ENCODE measurements at regions not wholly inside any gene's neighbourhood (a gene's known extent, or its start where the extent isn't known, plus 50 kb on each side); places are given as distances from the start of the nearest gene placed in this dataset.

- Histone ChIP-seq H3K27me3 (replicated peaks; ENCODE audit: control insufficient read depth, insufficient read depth, low read length) (no peaks in the 10 kb centered on the region; the same call in 1 of the 2 replicates), H3K4me3 (replicated peaks; ENCODE audit: low read depth, low read length) (no peak overlapping the region), H3K36me3 (ENCODE audit: control insufficient read depth, insufficient read depth, low read length) (no peaks in the 10 kb centered on the region)
- DNase-seq (ENCODE audit: extremely low read depth, insufficient read length): no peak
- no peak for TF ChIP-seq CTCF (IDR thresholded peaks at IDR 0.05; ENCODE audit: insufficient read depth, low read length, poor library complexity, severe bottlenecking)
Measured at GRCh38 chr5:5939759-5940370, 438.5 kb downstream of the MED10 start.

- Histone ChIP-seq H3K36me3 (ENCODE audit: control insufficient read depth, insufficient read depth, low read length) (no peaks in the 10 kb centered on the region), H3K4me3 (replicated peaks; ENCODE audit: low read depth, low read length) (no peak overlapping the region), H3K27me3 (replicated peaks; ENCODE audit: control insufficient read depth, insufficient read depth, low read length) (peaks cover 2% of the 10 kb centered on the region)
- TF ChIP-seq CTCF (IDR thresholded peaks at IDR 0.05; ENCODE audit: insufficient read depth, low read length, poor library complexity, severe bottlenecking): no peak
- DNase-seq (ENCODE audit: extremely low read depth, insufficient read length): no peak
Measured at GRCh38 chr5:5933651-5934050, 444.7 kb downstream of the MED10 start.

- no peaks in the 10 kb centered on the region for H3K36me3 ChIP-seq (ENCODE audit: control insufficient read depth, insufficient read depth, low read length)
- peaks cover 2% of the 10 kb centered on the region for H3K27me3 ChIP-seq (replicated peaks; ENCODE audit: control insufficient read depth, insufficient read depth, low read length)
- no peak for DNase-seq (ENCODE audit: extremely low read depth, insufficient read length)
- TF ChIP-seq CTCF (IDR thresholded peaks at IDR 0.05; ENCODE audit: insufficient read depth, low read length, poor library complexity, severe bottlenecking): no peak
- H3K4me3 ChIP-seq (replicated peaks; ENCODE audit: low read depth, low read length): no peak overlapping the region
Measured at GRCh38 chr5:5932824-5933223, 445.5 kb downstream of the MED10 start.

GRCh38 chr5:5930561-5930960 lies 447.8 kb downstream of the MED10 start:
- Histone ChIP-seq H3K36me3 (ENCODE audit: control insufficient read depth, insufficient read depth, low read length) (no peaks in the 10 kb centered on the region), H3K27me3 (replicated peaks; ENCODE audit: control insufficient read depth, insufficient read depth, low read length) (peaks cover 2% of the 10 kb centered on the region; the same call in 1 of the 2 replicates), H3K4me3 (replicated peaks; ENCODE audit: low read depth, low read length) (no peak overlapping the region)
- no peak for DNase-seq (ENCODE audit: extremely low read depth, insufficient read length)
- no peak for TF ChIP-seq CTCF (IDR thresholded peaks at IDR 0.05; ENCODE audit: insufficient read depth, low read length, poor library complexity, severe bottlenecking)

- H3K4me3 ChIP-seq (replicated peaks; ENCODE audit: low read depth, low read length): no peak overlapping the region
Measured at GRCh38 chr5:5929291-5930020, 448.9 kb downstream of the MED10 start.

More at GRCh38 chr5:5929291-5930020, 448.9 kb downstream of the MED10 start:
- no peak for DNase-seq (ENCODE audit: extremely low read depth, insufficient read length)
- H3K36me3 ChIP-seq (ENCODE audit: control insufficient read depth, insufficient read depth, low read length): no peaks in the 10 kb centered on the region
- no peak for TF ChIP-seq CTCF (IDR thresholded peaks at IDR 0.05; ENCODE audit: insufficient read depth, low read length, poor library complexity, severe bottlenecking)
- H3K27me3 ChIP-seq (replicated peaks; ENCODE audit: control insufficient read depth, insufficient read depth, low read length): peaks cover 2% of the 10 kb centered on the region; the same call in 1 of the 2 replicates
